HG03025 (cell line): ENCODE measurements at regions not wholly inside any gene's neighbourhood (a gene's known extent, or its start where the extent isn't known, plus 50 kb on each side); places are given as distances from the start of the nearest gene placed in this dataset.
A peak's percentile ranks its signal among the peaks of the same experiment; 100 is the strongest.

Experiments used
- ATAC-seq: cut with Tn5 transposase; IDR thresholded peaks from one replicate; pipeline ENCODE4 v1.9.1; 2021; ENCODE audit warnings: mild to moderate bottlenecking, moderate library complexity; ENCODE audit not compliant: unreplicated experiment, low FRiP score

GRCh38 chr6:104522533-104522932, 337.2 kb downstream of the HACE1 start:
- ATAC-seq = no peak

- no peak for ATAC-seq
Measured at GRCh38 chr6:104521176-104521575, 338.5 kb downstream of the HACE1 start.

GRCh38 chr6:104519566-104519965, 340.2 kb downstream of the HACE1 start:
- ATAC-seq = no peak

DNA sequence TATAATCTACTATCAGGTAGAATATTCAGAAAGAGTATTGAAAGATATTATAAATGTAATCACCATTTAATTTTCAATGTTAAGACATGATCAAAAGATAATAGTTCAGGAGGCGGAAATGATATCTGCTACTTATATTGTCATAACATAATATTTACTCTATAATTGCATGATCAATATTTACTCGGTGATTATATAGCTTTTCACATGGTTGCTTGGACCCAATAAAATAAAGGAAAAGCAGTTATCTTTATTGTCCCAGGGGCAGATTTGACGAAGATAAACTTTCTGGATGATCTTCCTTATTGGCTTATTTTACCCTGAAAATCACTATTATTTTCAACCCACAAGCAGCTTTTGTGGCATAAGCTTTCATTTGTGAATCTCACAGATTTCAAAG, 350.4 kb downstream of the HACE1 start:
- no peak for ATAC-seq

GRCh38 chr6:104506429-104506828, 353.3 kb downstream of the HACE1 start:
- no peak for ATAC-seq

DNA sequence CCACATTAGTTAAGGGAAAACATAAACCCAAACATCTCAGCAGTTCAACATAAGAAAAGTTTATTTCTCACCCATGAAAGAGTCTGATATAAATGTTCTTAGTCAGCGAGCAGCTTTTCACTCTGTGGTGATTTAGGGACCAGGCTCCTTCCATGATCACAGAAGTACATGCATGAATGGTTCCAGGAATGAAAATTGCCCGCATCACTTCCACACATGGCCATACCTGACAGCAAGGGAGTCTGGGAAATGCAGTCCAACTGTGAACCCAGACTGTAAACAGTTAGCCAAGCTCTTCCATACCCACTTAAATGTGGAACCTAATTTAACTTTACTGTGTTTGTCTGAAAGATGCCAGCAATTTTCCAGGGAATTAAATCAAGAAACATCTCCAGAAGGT, 353.9 kb downstream of the HACE1 start:
- no peak for ATAC-seq

DNA sequence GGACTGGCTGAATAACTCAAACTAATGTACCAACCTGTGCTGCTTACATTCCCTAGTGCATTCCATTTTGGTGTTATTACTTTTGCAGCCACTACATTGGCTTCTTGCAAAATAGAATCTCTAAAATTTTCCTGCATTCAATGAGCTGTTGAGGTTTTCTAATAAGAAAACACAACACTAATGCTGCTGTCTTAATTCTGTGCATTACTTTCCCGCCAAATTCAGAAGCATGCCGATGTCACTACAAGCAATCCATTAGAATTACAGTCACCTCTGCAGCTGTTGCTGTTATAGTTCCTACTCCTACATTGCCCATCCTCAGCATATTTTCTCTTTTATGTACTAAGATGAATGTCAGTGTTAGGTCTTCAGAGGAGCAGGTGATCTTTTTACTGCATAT, 359.5 kb downstream of the HACE1 start:
- ATAC-seq = no peak

DNA sequence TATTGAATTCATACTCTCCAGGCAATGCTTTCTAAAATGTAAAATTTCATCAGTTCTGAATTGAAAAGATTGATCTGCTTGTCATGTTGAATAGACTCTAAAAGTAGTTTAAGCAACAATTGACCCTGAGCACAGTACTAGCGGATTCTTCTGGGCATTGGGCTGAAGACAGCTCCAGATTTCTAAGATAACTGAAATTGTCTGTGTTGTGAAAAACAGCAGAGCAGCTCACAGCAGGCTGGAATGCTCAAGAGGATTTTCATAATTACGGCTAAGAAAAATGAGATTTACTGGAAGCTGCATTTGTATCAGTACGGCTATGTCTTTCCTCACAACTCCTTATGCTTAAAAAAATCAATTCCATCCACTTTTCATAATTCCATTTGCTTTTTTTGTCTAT, 373.7 kb downstream of the HACE1 start:
- no peak for ATAC-seq

- ATAC-seq = no peak
Measured at GRCh38 chr6:104484626-104485025, 375.1 kb downstream of the HACE1 start.

DNA sequence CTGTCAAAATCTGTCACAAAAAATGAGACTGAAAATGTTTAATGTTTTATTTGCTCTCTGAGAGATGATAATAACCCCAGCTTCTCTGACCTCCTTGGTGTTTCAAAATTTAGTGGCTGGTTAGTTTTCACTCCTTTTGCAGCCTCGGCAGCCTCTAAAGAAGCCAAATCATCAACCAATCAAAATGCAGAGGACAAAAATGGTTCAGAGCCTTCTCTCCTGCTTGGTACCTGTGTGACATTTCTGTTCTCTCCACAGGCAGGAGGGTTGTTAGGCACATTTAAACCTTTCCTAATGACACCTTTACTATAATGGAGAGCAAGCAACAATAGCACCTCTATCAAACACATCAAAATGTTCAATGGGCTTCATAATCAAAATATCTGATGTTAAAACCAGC, 375.5 kb downstream of the HACE1 start:
- ATAC-seq = no peak

DNA sequence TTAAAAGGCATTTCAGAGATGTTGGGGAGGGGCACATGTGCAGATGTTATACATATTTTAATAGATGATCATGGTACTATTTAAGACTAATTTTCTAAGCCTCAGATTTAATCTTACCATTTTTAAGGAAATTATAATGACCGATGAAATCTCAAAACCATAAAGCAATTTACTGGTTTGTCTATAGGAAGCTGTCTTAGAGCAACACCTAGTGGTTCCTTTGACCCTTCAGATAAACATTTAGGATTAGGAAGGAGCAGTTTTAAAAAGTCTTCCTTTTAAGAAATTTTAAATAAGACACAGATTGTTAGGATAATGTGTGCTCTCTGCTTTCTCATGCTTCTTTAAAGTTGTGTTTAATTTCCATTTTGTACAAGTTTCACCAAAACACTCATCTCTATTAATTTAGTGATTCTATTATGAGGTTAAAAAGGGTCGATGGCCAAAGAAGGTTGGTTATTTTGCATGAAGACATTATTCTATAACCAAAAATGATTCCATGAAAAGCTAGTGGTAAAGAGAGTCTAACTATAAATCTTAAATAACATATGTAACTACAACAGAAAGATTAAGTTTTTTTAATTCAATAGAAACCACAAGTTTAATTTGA, 376.4 kb downstream of the HACE1 start:
- no peak for ATAC-seq

- ATAC-seq = no peak
Measured at GRCh38 chr6:104477569-104477968, 382.1 kb downstream of the HACE1 start.

DNA sequence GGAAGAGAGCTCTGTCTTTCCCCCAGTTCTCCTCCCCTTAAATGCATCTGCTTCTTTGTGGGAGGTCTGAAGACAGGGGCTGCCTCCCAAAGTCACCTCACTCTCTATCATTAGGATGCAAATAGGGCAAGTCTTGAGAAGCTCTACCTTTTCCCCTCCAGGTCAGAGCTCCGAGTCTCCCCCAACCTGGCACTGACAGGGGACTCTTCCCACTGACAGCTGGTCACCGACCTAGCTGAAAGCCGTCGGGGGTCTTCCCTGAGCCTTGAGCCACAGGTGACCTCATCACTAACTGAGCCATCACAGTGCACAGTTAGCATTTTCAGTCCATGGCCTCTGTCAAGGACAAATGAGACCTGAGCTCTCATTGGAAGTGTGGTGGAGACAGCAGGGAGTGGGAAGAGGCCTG, 386.7 kb downstream of the HACE1 start:
- no peak for ATAC-seq

DNA sequence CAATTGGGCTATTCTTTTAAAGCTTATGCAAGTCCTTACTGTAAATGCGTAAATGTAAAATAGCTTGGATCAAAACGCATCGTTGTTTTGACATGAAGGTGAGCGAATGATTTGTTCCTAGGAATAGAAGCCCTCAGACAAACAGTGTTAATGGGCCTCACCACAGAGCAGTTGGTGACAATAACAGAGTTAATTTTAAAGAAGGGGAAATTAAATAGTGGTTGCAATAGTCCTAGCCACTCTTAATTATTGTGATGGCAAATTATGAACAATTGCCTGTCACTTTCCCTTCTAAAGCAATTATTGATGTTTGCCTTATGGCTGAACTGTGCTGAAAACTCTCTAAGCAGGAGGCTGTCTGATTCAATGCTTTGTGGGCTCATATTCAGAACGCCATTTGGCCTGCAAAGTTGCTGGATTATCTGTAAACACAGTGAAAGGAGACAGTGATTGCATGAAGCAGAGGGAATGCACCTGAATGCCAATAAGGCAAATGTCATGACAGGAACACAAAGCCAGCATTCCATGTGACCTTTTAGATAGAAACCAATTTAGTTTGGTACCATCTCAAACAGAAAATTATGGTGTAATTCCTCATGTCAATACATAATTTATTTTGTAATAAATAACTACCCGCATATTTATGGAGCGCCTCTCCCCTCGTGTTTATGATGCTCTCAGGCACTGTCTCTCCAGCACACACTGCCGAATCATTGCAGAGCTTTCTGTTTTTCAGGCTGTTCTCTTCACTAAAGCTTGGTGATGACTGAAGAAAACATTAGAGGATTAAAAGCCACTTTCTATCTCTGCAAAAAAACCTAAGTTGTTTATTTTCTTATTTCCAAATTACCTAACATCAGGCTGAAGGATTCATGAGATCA, 387.5 kb downstream of the HACE1 start:
- no peak for ATAC-seq

GRCh38 chr6:104466306-104466705, 393.4 kb downstream of the HACE1 start:
- ATAC-seq = no peak

- ATAC-seq = no peak
Measured at GRCh38 chr6:104462811-104463599, 396.7 kb downstream of the HACE1 start.

DNA sequence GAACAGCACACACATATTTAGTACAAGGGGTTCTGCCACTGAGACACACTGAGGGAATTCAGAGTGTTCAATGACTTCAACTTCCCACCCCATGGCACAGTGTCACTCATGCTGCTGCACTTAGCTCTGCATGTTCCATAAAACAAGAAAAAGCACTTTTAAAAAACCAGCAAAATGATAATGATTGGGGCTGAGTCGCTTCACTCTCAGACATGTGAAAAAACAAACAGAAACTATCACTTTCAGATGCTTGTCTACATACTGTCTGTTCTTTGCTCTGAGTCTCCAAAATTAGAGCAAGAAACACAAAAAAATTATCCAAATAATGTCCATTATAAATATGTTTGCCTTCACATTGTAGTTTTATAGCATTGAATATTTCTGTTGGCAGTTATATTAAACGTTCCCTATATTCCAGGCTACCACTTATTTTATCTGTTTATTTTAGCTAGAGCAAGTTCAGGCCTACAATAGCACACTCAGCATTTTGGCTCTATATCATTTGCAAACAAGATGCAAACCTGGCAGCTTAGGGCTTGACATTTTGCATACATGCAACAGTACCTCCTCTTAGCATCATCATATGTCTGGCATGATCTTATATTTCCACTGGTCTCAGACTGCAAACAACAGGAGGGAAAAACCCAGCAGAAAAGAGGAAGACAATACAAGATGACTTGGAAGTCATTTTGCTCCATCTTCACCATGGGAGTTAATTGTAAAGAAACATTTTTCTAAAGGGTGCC, 398.8 kb downstream of the HACE1 start:
- peak; percentile 54 for ATAC-seq

DNA sequence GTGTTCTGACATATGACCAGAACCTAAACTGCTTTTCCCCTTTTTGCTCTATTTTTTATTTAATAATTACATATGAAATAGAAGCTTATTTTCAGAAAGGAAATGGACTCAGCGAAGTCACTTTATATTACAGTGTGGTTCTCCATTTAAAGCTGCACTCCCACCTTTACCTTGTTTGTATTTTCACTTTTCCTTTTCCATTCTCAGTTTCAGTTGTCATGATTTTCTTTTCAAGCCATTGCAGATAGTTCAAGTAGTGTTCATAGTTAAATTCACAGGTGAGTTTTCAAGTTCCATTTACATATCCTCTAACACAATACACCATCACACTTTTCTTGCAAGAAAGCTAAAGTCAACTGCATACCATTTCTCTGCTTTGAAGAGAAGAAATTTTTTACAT, 400.2 kb downstream of the HACE1 start:
- ATAC-seq = peak; percentile 83

DNA sequence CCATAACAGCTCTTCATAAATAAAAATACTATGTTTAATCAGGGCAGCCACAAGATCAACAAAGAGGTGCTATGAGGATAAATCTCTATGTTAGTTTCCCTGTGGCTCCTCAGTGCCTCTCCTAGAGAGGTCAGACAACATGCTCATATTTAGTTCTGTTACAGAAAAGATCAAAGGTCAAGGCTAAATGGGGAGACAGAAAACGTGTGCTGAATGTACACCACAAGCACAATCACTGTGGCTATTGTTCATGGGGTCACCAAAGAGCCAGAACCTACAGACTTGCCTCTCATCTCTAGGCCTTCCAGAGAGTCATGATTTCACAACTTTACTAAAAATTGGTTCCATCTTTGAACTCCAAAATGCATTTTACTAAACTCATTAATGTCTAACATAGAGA, 409.8 kb downstream of the HACE1 start:
- no peak for ATAC-seq
